VCaP (cell line): ENCODE measurements at regions not wholly inside any gene's neighbourhood (a gene's known extent, or its start where the extent isn't known, plus 50 kb on each side); places are given as distances from the start of the nearest gene placed in this dataset.

Source experiments
- H3K27ac ChIP-seq: fragments of 450-650 bp; 2 replicates; pipeline ENCODE4 v1.5.1; 2017
- CTCF ChIP-seq: fragments of 450-650 bp; conservative IDR thresholded peaks from 2 replicates; pipeline ENCODE4 v1.5.1; 2017; ENCODE audit warnings: mild to moderate bottlenecking, moderate library complexity

GRCh38 chr6:1257778-1258177 lies 54.1 kb upstream of the FOXQ1 start:
- no peak for TF ChIP-seq CTCF
- H3K27ac ChIP-seq, result no peak overlapping the region

GRCh38 chr6:1256435-1257008 lies 55.4 kb upstream of the FOXQ1 start:
- H3K27ac ChIP-seq, result no peak overlapping the region
- no peak for TF ChIP-seq CTCF

GRCh38 chr6:1255636-1256365 lies 56.1 kb upstream of the FOXQ1 start:
- H3K27ac ChIP-seq, result no peak overlapping the region
- TF ChIP-seq CTCF, result no peak

GRCh38 chr6:1254326-1254725 lies 57.6 kb upstream of the FOXQ1 start:
- TF ChIP-seq CTCF, result no peak
- no peak overlapping the region for H3K27ac ChIP-seq

- no peak for TF ChIP-seq CTCF
- H3K27ac ChIP-seq, result no peak overlapping the region
Measured at GRCh38 chr6:1253816-1254215, 58.1 kb upstream of the FOXQ1 start.

- H3K27ac ChIP-seq, result peak overlapping the region; percentile 71
- TF ChIP-seq CTCF, result no peak
Measured at GRCh38 chr6:1251198-1252155, 60.4 kb upstream of the FOXQ1 start.
